Pancreas (tissue), 10 donors: ENCODE measurements at regions not wholly inside any gene's neighbourhood (a gene's known extent, or its start where the extent isn't known, plus 50 kb on each side); places are given as distances from the start of the nearest gene placed in this dataset.

Experiments used
- ATAC-seq, 4 donors: fragments of 200-7000 bp; cut with Tn5 transposase; one replicate each; pipeline versions ENCODE4 v1.8.0 to v1.9.1; 2020; ENCODE audit warnings: mild to moderate bottlenecking in 4 of 4, moderate library complexity in 4 of 4
- DNase-seq, 6 donors: peaks; one replicate each; pipeline ENCODE4 v3.0.0-alpha.2; 2020
- FAIRE-seq: peaks from 2 replicates; lab custom pipeline; 2012; peaks lifted over from hg19 to GRCh38; lab: Jason Lieb, UNC
- H3K27ac ChIP-seq, 4 donors: fragments of 200-600 bp; sonication (generic); 1 replicate in 3 of 4; 2 replicates in 1 of 4; pipeline versions ENCODE4 v1.5.0 to v1.8.0; 2020
- H3K27me3 ChIP-seq, 4 donors: fragments of 200-600 bp; one replicate each; pipeline ENCODE4 v1.8.0; 2021
- H3K36me3 ChIP-seq, 3 donors: fragments of 200-600 bp; sonication (generic) in 1 of 3; one replicate each; pipeline versions ENCODE4 v1.5.0 to v1.8.0; 2020 to 2021
- H3K4me1 ChIP-seq, 3 donors: fragments of 200-600 bp; one replicate each; pipeline ENCODE4 v1.8.0; 2021
- H3K4me3 ChIP-seq, 4 donors: fragments of 200-600 bp; sonication (generic) in 2 of 4; one replicate each; pipeline versions ENCODE4 v1.5.0 to v1.8.0; 2020 to 2021
- H3K9me3 ChIP-seq, 4 donors: fragments of 200-600 bp; one replicate each; pipeline ENCODE4 v1.8.0; 2021
- WGBS, 2 donors: extraction: QIAGEN DNeasy Blood & Tissue Kit; methylation state at CpG; one replicate each; pipeline ENCODE4 v1.1.7; 2013; 5-methylcytosine and 5-hydroxymethylcytosine counted together
- intact Hi-C, 3 donors: fragments of 100-400 bp; cut with DNase I; formaldehyde crosslinking; loops; one replicate each; pipeline versions ENCODE4 v1.11.1 to v1.14.2; 2022
- TF ChIP-seq, protein P1 (sequence below), 4 donors: fragments of 200-600 bp; sonication (generic) in 3 of 4; IDR thresholded peaks; one replicate each; pipeline versions ENCODE4 v1.5.0 to v1.8.0; 2021; ENCODE audit warnings: antibody characterized with exemption in 4 of 4
- donor health status: healthy with polysubstance abuse.
- donor health status: DM: no; HTN: no; CAD: no; lungs with moderate emphysema.
- donor health status: DM: no; HTN: no; CAD: no.
- donor health status: control.
- donor health status: control.
- donor health status: Bipolar disorder and iron deficiency.
- donor health status: DM: yes; HTN: yes; CAD: no.
- donor health status: DM: no; HTN: no; CAD: no.
- donor health status: DM: no; HTN: no; CAD: no.
- donor health status: DM: yes; HTN: yes; CAD: no.

DNA sequence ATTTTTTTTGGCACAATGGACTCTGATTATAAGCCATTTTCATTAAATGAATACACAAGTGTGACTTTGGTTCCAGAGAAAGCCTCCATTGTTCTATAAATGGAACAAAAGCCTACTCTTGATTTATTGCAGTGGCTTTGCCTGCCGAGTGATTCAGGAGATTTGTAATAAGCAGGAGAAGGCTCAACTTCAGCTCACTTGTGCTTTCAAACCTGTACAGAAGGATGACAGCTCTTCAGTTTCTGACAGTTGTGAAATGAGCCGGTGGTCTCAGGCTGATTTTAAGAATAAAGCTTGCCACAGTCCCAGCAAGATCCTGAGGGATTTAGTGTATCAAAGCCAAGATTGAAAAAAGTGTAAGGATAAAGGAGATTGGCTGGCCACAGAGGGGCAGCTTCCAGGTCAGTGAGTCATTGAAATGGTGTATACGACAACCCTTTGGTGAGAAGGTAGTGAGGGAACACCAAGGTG is 438.8 kb upstream of the TGFBR2 start:
- WGBS, 2 donors, result 59 to 60% methylated on average over 3 of the region's 3 CpGs
- H3K27me3 ChIP-seq, result no peaks in the 10 kb centered on the region
- no peak overlapping the region for H3K4me3 ChIP-seq
- no peak for ATAC-seq
- H3K36me3 ChIP-seq, result no peaks in the 10 kb centered on the region
- no peaks in the 10 kb centered on the region for H3K9me3 ChIP-seq
- TF ChIP-seq, protein P1, sequence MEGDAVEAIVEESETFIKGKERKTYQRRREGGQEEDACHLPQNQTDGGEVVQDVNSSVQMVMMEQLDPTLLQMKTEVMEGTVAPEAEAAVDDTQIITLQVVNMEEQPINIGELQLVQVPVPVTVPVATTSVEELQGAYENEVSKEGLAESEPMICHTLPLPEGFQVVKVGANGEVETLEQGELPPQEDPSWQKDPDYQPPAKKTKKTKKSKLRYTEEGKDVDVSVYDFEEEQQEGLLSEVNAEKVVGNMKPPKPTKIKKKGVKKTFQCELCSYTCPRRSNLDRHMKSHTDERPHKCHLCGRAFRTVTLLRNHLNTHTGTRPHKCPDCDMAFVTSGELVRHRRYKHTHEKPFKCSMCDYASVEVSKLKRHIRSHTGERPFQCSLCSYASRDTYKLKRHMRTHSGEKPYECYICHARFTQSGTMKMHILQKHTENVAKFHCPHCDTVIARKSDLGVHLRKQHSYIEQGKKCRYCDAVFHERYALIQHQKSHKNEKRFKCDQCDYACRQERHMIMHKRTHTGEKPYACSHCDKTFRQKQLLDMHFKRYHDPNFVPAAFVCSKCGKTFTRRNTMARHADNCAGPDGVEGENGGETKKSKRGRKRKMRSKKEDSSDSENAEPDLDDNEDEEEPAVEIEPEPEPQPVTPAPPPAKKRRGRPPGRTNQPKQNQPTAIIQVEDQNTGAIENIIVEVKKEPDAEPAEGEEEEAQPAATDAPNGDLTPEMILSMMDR (IDR thresholded peaks at IDR 0.05), result no peak
- intact Hi-C loops, result no loop called here
- no peak overlapping the region for H3K27ac ChIP-seq
- FAIRE-seq, result no peak
- no peak for DNase-seq
- peaks cover 0 to 10% (median 0%) of the 10 kb centered on the region in 3 donors for H3K4me1 ChIP-seq

DNA sequence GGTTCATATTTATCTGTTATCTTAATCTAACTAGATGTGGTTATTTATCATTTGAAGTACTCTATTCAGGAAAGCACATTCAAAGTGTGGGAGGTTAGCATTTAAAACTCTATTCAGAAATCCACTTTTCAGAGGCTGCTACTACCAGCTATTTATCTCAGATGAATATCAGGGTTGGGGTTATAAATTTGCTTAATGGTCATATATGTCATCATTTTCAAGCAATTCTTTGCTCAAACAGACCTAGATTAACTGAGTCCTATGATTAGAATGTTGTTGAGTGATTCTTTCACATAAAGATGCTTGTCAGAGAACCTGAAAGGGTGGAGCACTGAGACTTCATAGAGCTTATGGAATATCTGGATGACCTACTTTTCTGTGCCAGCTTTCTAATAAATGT is 436.9 kb upstream of the TGFBR2 start:
- FAIRE-seq (no peak), ATAC-seq (no peak)

DNA sequence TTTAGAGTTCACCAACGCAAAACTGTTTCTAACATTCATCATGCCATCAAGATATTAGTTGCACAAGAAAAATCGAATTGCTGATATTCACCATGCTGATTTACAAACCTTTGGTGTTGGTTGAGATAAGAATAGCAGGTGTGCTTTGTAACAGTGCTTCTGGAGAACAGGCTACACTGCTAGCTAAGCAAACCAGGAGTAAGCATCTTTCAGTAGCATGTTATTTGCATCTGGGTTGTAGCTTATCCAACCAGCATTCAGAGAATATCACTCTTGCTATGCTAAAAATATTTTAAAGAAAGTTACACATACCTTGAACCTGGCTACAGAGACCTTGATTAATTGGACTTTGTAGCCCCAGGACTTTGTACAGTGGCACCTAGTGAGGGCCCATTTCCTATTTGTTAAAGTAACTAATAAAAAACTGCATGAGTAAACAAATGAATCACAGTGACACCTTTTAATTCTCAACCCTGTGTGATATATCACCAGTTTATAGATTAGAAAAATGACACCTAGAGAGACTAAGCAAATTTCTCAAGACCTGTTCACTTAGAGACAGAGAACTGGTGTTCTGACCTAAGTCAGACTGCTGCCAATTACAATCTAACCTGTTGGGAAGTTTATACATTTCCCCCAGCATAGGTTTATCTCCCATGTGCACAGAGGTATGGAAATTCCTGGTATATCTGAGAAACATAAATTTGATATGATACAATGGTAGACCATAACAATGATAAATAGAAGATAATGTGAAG is 435.5 kb upstream of the TGFBR2 start:
- TF ChIP-seq, protein P1 (IDR thresholded peaks at IDR 0.05), result no peak
- no peak overlapping the region for H3K4me3 ChIP-seq
- intact Hi-C loops, result no loop called here
- WGBS, 2 donors, result 19% methylated on average over 2 of the region's 2 CpGs
- DNase-seq (no peak), FAIRE-seq (no peak), ATAC-seq (peak in 3 of 4 donors; percentile 50 to 60 (median 56))
- no peaks in the 10 kb centered on the region for H3K36me3 ChIP-seq
- no peak overlapping the region for H3K27ac ChIP-seq
- no peaks in the 10 kb centered on the region for H3K27me3 ChIP-seq
- peaks cover 0 to 10% (median 0%) of the 10 kb centered on the region in 3 donors for H3K4me1 ChIP-seq
- H3K9me3 ChIP-seq, result no peaks in the 10 kb centered on the region

More for the DNA sequence above, 436.9 kb upstream of the TGFBR2 start:
- Histone ChIP-seq H3K27ac (no peak overlapping the region), H3K4me1 (peaks cover 0 to 10% (median 0%) of the 10 kb centered on the region in 3 donors), H3K9me3 (no peaks in the 10 kb centered on the region), H3K36me3 (no peaks in the 10 kb centered on the region), H3K27me3 (no peaks in the 10 kb centered on the region), H3K4me3 (no peak overlapping the region)
- TF ChIP-seq, protein P1 (IDR thresholded peaks at IDR 0.05), result no peak
- DNase-seq, result no peak
- intact Hi-C loops, result no loop called here

DNA sequence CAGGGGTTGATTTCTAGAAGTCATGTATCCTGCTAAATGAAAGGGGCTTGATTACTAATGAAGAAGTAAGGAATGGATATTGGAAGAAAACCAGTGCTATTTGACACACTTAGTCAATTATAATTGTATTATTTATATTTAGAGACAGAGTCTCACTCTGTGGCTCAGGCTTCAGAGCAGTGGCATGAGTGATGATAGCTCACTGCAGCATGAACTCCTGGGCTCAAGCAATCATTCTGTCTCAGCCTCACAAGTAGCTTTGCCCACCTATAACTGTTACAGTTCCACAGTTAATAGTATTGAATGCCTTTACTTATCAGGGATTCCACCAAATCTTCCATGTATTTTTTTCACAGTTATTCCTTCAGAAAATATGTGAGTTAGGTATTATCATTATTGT is 432.0 kb upstream of the TGFBR2 start:
- TF ChIP-seq, protein P1 (IDR thresholded peaks at IDR 0.05), result no peak
- no peak for ATAC-seq

More for the DNA sequence above, 432.0 kb upstream of the TGFBR2 start:
- H3K9me3 ChIP-seq, result no peaks in the 10 kb centered on the region
- intact Hi-C loops, result no loop called here
- H3K4me3 ChIP-seq, result no peak overlapping the region
- no peak overlapping the region for H3K27ac ChIP-seq
- peaks cover 0 to 10% (median 0%) of the 10 kb centered on the region in 3 donors for H3K4me1 ChIP-seq
- no peaks in the 10 kb centered on the region for H3K36me3 ChIP-seq
- no peak for DNase-seq
- H3K27me3 ChIP-seq, result no peaks in the 10 kb centered on the region
- no peak for FAIRE-seq
